Activated T-helper 2 cell treated with anti-CD3 and anti-CD28 coated beads, Interferon-gamma antibody, Interleukin-2, Interleukin-4, amounts not matched to agents 10 μg/mL and 5 μg/mL and 100 μg/mL, durations not matched to agents 14 hours and 24 hours and 36 hours (primary cell): ENCODE measurements at regions not wholly inside any gene's neighbourhood (a gene's known extent, or its start where the extent isn't known, plus 50 kb on each side); places are given as distances from the start of the nearest gene placed in this dataset.

ENCODE experiments used
- DNase-seq: peaks from one replicate; pipeline ENCODE4 v3.0.0; 2021; ENCODE audit warnings: low spot score
- H3K27ac Mint-ChIP-seq: one replicate; pipeline ENCODE4 v1.8.0; 2021; ENCODE audit warnings: mixed read lengths
- H3K27me3 Mint-ChIP-seq: one replicate; pipeline ENCODE4 v1.8.0; 2021; ENCODE audit warnings: low read depth, mixed read lengths
- H3K36me3 Mint-ChIP-seq: one replicate; pipeline ENCODE4 v1.8.0; 2021; ENCODE audit warnings: low read depth, mixed read lengths
- H3K4me1 Mint-ChIP-seq: one replicate; pipeline ENCODE4 v1.8.0; 2021; ENCODE audit warnings: low read depth, mixed read lengths
- H3K4me3 Mint-ChIP-seq: one replicate; pipeline ENCODE4 v1.8.0; 2021; ENCODE audit warnings: low read depth, mild to moderate bottlenecking, moderate library complexity, mixed read lengths
- H3K9me3 Mint-ChIP-seq: one replicate; pipeline ENCODE4 v1.8.0; 2021; ENCODE audit warnings: mixed read lengths
- intact Hi-C: fragments of 100-400 bp; cut with micrococcal nuclease; formaldehyde crosslinking; loops from one replicate; pipeline ENCODE4 v1.15.1; 2023

GRCh38 chr1:224486801-224487583 lies 52.4 kb upstream of the WDR26 start:
- H3K27me3 Mint-ChIP-seq, result no peaks in the 10 kb centered on the region
- no peak for DNase-seq
- H3K9me3 Mint-ChIP-seq, result peaks cover 7% of the 10 kb centered on the region
- H3K27ac Mint-ChIP-seq, result no peak overlapping the region
- intact Hi-C loops, result no loop called here
- no peaks in the 10 kb centered on the region for H3K36me3 Mint-ChIP-seq
- peaks cover 14% of the 10 kb centered on the region for H3K4me1 Mint-ChIP-seq
- no peak overlapping the region for H3K4me3 Mint-ChIP-seq

DNA sequence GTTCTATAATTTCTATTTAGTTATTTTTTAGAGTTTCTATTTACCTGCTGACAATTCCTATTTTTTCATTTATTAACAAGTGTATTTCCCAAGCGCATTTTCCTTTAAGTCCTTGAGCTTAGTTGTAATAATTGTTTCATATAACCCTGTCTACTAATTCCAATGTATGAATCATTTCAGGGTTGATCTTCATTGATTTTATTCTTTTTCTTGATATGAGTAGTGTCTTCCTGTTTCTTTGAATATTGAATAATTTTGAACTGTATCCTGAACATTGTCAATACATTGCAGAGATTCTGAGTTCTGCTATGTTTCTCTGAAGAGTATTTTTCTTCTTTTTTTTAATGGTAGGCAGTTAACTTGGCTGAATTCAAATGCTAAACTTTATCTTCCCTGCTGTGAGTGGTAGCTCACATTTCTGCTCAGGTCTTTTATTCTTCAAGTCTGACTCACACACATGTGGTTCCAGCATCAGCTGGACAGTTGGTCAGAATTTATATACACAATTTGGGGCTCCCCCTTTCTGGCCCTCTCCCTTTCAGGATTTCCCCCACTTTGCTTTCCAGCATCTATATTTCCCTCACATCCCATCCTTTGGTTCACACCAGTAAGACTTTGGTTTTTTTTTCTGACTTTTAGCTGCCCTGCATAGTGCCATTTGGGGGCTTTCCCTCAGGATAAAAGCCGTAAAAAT lies 54.4 kb upstream of the WDR26 start:
- no peak for DNase-seq
- Mint-ChIP-seq H3K4me1 (peaks cover 14% of the 10 kb centered on the region), H3K36me3 (no peaks in the 10 kb centered on the region), H3K4me3 (no peak overlapping the region), H3K9me3 (peaks cover 7% of the 10 kb centered on the region), H3K27me3 (no peaks in the 10 kb centered on the region), H3K27ac (peak overlapping the region; percentile 12)
- intact Hi-C loops, result loop anchor here (1.0 kb wide), 1 partner anchor 9 kb away; no protein-coding TSS in a partner anchor

DNA sequence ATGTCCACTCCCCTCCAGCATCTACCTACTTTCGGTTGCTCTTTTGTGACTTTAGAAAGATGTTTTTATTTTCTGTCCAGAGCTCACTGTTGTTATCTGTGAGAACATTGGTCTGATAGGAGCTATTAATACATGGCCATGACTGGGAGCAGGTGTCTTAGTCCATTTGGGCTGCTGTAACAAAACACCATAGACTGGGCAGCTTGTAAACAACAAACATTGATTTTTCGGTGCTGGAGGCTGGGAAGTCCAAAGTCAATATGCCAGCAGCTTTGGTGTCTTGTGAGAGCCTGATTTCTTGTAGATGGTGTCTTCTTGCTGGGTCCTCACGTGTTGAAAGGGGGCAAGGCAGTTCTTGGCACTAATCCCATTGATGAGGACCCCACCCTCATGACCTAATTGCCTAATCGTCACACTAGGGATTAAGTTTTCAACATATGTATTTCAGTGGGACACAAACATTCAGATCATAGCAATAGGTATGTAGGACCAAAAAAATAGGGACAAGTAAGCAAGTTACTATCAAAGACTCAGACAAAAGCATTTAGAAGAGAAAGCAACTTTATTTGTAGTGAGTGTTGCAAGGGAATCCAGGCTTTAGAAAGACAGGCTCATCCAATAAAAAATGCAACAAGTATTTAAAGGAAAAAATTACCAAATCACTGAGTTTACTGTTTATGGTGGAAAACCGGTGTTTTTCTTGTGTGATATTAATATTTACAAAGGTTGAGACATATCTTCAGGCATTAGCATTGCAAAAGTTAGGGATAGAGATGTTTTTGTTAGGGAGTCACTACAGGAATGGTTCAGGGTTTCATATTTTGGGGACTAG lies 55.2 kb upstream of the WDR26 start:
- Mint-ChIP-seq H3K4me3 (no peak overlapping the region), H3K27me3 (no peaks in the 10 kb centered on the region), H3K9me3 (peaks cover 7% of the 10 kb centered on the region), H3K36me3 (no peaks in the 10 kb centered on the region), H3K4me1 (peaks cover 14% of the 10 kb centered on the region), H3K27ac (no peak overlapping the region)
- intact Hi-C loops, result loop anchor here (1.0 to 10.0 kb wide), 2 partner anchors 9 to 935 kb away; partner anchors contain the start of gene LBR
- DNase-seq, result no peak

DNA sequence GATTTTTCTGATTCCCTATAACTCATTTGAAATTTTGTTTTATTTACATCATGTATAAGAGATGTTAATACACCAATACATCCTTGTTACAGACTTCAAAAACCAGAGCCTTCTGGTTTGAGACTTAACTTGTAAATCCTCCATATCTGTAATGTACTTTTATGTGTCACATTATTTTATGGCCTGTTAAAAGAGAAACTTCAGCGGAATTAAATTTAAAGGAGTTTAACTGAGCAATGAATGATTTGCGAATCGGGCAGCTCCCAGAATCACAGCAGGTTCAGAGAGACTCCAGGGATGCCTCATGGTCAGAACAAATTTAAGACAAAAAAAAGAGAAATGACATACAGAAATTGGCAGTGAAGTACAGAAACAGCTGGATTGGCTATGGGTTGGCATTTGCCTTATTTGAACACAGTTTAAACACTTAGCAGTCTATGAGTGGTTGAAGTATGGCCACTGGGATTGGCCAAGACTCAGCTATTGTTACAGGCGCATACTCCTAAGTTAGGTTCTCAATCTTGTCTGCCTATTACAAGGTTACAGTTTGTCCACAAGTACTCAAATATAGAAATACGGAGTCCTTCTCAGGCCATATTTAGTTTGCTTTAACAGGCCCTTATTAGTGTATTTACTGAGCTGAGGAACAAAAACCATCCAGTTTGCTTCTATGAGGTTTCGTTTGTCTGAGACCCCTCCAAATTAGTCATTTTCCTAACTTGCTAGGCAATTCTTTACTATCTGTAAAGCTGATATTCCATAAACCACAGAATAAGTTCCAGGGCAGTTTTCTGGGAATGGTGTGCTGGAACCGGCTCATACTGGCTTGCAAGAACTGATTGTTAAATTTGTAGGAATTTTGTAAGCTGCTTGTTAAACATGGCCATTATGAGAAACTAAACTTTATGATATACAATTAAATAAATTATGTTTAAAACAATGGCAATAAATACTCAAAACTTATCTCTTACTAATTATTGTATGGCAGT lies 56.2 kb upstream of the WDR26 start:
- H3K36me3 Mint-ChIP-seq, result no peaks in the 10 kb centered on the region
- H3K27ac Mint-ChIP-seq, result no peak overlapping the region
- DNase-seq, result no peak
- H3K27me3 Mint-ChIP-seq, result no peaks in the 10 kb centered on the region
- peaks cover 16% of the 10 kb centered on the region for H3K4me1 Mint-ChIP-seq
- H3K4me3 Mint-ChIP-seq, result no peak overlapping the region
- peaks cover 7% of the 10 kb centered on the region for H3K9me3 Mint-ChIP-seq
- intact Hi-C loops, result loop anchor here (10.0 kb wide), 1 partner anchor 934 kb away; the partner anchor contains the start of gene LBR

DNA sequence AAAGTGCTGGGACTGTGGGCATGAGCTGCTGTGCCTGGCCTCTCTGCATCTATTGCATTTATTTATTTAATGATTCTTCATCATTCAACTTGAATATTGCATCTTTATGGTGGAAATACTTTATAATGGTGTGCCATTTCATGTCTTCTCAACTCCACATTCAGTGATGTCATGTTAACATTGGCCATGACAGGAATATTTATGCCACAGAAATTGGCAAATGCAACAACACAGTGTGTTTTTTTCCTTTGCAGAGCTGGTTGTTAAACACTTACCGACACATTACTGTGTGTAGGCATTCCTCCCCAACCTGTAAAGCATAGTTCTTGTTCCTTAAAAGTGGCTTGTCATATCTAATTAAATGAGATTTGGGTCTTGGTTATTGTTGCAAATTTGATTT lies 57.4 kb upstream of the WDR26 start:
- Mint-ChIP-seq H3K27me3 (no peaks in the 10 kb centered on the region), H3K9me3 (peaks cover 12% of the 10 kb centered on the region), H3K4me1 (peaks cover 20% of the 10 kb centered on the region), H3K36me3 (no peaks in the 10 kb centered on the region), H3K4me3 (no peak overlapping the region), H3K27ac (no peak overlapping the region)
- no peak for DNase-seq
- intact Hi-C loops, result loop anchor here (10.0 kb wide), 1 partner anchor 933 kb away; the partner anchor contains the start of gene LBR

- no peak for DNase-seq
- Mint-ChIP-seq H3K36me3 (peaks cover 1% of the 10 kb centered on the region), H3K9me3 (peaks cover 15% of the 10 kb centered on the region), H3K27me3 (no peaks in the 10 kb centered on the region), H3K27ac (no peak overlapping the region), H3K4me1 (peaks cover 24% of the 10 kb centered on the region), H3K4me3 (no peak overlapping the region)
- intact Hi-C loops, result loop anchor here (10.0 kb wide), 1 partner anchor 932 kb away; the partner anchor contains the start of gene LBR
These were observed 58.0 kb upstream of the WDR26 start for GRCh38 chr1:224492632-224493031.

DNA sequence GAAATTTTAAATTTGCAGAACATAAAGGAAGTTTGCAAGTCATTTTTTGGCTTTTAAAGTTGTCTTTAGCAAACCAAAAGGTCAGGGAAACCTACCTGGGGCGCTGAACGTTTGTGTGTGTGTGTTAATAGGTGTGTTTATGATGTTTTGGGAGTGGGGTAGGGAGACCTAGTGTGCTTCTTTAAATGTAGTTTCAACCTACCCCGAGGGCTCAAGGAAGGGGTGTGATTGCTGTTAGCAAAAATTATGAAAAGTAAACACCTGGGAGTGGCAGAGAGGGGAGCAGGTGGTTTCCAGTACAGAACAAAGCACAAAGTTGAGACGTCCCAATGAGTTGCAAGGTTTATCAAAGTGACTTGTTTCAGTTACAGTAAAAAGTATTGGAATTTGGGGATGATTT lies 58.7 kb upstream of the WDR26 start:
- H3K4me1 Mint-ChIP-seq, result peaks cover 29% of the 10 kb centered on the region
- DNase-seq, result no peak
- H3K36me3 Mint-ChIP-seq, result peaks cover 4% of the 10 kb centered on the region
- H3K27ac Mint-ChIP-seq, result no peak overlapping the region
- intact Hi-C loops, result loop anchor here (10.0 kb wide), 1 partner anchor 932 kb away; the partner anchor contains the start of gene LBR
- H3K4me3 Mint-ChIP-seq, result no peak overlapping the region
- peaks cover 15% of the 10 kb centered on the region for H3K9me3 Mint-ChIP-seq
- H3K27me3 Mint-ChIP-seq, result no peaks in the 10 kb centered on the region

DNA sequence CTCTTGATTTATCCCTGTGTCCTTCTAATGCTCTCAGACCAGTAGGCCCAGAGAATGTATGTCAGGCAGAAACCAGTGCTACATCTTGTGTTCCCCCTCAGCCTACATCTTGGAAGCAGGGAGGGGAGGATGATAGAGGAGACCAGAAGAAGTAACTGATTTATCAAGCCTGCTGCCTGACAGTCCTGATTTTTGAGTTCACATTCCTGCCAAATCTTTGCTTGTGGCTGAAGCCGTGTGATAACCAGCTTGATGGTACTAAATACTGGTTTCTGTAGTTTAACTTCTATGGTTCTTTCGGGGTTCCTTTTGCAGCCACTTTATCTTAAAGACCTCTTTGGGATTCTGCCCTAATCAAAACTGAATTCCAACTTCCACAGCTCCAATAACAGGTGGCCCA lies 59.7 kb upstream of the WDR26 start:
- no peak for DNase-seq
- H3K4me1 Mint-ChIP-seq, result peaks cover 30% of the 10 kb centered on the region
- intact Hi-C loops, result loop anchor here (10.0 kb wide), 1 partner anchor 930 kb away; the partner anchor contains the start of gene LBR
- H3K9me3 Mint-ChIP-seq, result peaks cover 9% of the 10 kb centered on the region
- no peak overlapping the region for H3K27ac Mint-ChIP-seq
- H3K27me3 Mint-ChIP-seq, result no peaks in the 10 kb centered on the region
- peaks cover 4% of the 10 kb centered on the region for H3K36me3 Mint-ChIP-seq
- H3K4me3 Mint-ChIP-seq, result no peak overlapping the region

DNA sequence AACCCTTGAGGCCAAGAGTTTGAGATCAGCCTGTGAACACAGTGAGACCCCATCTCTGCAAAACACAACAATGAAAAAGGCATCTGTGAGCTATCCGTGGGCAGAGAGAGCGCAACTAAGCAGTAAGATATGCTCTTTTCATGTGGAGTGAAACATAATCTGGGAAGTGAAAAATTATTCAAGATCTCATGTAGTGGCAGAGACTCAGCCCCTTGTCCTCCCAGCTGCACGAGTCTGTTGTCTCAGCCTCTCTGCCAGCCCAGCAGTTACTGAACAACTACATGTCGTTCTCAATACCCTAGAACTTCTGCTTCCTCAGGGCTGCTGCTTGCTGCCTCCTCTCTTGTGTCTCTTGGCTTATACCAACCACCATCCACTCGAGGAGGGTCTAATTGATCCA lies 61.3 kb upstream of the WDR26 start:
- DNase-seq, result no peak
- intact Hi-C loops, result loop anchor here (5.0 to 10.0 kb wide), 4 partner anchors 126 to 929 kb away; partner anchors contain the start of genes DEGS1, LBR and NVL
- H3K36me3 Mint-ChIP-seq, result peaks cover 4% of the 10 kb centered on the region
- no peak overlapping the region for H3K4me3 Mint-ChIP-seq
- H3K27ac Mint-ChIP-seq, result no peak overlapping the region
- H3K4me1 Mint-ChIP-seq, result peaks cover 38% of the 10 kb centered on the region
- H3K27me3 Mint-ChIP-seq, result no peaks in the 10 kb centered on the region
- peaks cover 8% of the 10 kb centered on the region for H3K9me3 Mint-ChIP-seq

DNA sequence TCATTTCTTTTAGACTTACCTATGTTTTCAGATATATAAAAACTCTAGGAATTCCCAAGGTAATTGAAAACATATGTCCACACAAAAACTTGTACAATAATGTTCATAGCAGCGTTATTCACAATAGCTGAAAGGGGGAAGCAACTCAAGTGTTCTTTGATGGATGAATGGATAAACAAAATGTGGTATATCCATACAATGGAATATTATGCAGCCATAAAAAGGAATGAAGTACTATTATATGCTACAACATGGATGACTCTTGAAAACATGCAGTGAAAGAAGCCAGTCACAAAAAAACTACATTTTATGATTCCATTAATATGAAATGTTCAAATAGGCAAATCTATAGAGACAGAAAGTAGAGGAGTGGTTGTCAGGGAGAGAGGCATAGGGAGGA lies 62.2 kb upstream of the WDR26 start:
- peaks cover 42% of the 10 kb centered on the region for H3K4me1 Mint-ChIP-seq
- no peak overlapping the region for H3K4me3 Mint-ChIP-seq
- peak overlapping the region; percentile 4 for H3K27ac Mint-ChIP-seq
- peaks cover 4% of the 10 kb centered on the region for H3K36me3 Mint-ChIP-seq
- no peak for DNase-seq
- H3K9me3 Mint-ChIP-seq, result peaks cover 8% of the 10 kb centered on the region
- intact Hi-C loops, result loop anchor here (5.0 to 10.0 kb wide), 4 partner anchors 125 to 928 kb away; partner anchors contain the start of genes DEGS1, LBR and NVL
- no peaks in the 10 kb centered on the region for H3K27me3 Mint-ChIP-seq

DNA sequence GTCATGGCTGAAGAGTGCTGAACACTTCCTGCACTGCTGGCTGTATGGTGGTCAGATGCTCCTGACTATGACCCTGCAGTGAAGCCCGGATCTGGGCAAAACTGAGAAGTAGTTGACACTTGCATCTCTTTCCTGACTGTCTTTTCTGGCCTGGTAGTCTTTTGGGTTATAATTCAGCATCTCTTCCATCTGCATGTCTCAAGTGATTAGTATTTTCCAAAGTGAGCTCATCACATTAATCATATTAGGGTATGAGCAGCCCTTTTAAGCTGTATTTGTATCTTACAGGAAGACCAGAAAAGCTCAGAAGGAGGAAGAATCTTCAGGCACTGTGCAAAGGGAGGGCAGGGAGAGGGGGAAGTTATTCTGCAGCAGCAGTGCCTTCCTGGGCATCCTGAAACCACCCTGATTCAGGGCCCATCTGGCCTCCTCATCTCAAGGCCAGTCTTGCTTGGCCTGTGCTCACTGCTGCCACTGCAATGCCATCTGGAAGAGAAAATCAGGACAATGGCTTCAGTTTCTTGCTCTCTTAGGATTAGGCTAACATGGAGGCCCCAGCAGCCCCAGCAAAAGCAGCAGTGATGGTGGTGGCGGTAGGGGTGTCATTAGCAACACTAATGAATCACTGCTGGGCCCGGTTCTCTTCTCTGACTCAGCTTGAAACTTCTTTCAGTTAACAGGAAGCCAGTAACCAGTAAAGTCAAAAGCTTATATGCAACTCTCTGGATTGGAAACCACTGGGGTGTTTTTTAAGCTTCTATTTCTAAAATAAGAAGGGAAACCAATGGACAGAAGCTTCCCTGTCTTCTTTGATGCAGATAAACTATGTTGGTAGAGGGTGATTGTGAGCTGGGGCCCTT lies 63.3 kb upstream of the WDR26 start:
- DNase-seq, result peak; percentile 68
- Mint-ChIP-seq H3K4me1 (peaks cover 52% of the 10 kb centered on the region), H3K27me3 (no peaks in the 10 kb centered on the region), H3K9me3 (peaks cover 8% of the 10 kb centered on the region), H3K36me3 (peaks cover 4% of the 10 kb centered on the region), H3K27ac (peak overlapping the region; percentile 96), H3K4me3 (peak overlapping the region; percentile 60)
- intact Hi-C loops, result loop anchor here (1.0 to 10.0 kb wide), 9 partner anchors 9 to 927 kb away; partner anchors contain the start of genes DEGS1, LBR, NVL and WDR26
